HEK293 (cell line): ENCODE measurements at regions not wholly inside any gene's neighbourhood (a gene's known extent, or its start where the extent isn't known, plus 50 kb on each side); places are given as distances from the start of the nearest gene placed in this dataset.

Experiments
- CTCF ChIA-PET: fragments of 350-600 bp; formaldehyde crosslinking; extraction: SDS; loops from one replicate; lab custom pipeline; 2021; ENCODE audit warnings: antibody characterized with exemption; lab: Yijun Ruan, JAX
- POLR2A ChIA-PET: fragments of 300-600 bp; formaldehyde crosslinking; extraction: SDS; loops from one replicate; lab custom pipeline; 2020; ENCODE audit warnings: antibody characterized with exemption, inconsistent platforms; lab: Yijun Ruan, JAX
- H3K27ac ChIP-seq: fragments of 200-500 bp; sonication (Bioruptor generic); 2 replicates; pipeline ENCODE4 v1.5.1; 2014; ENCODE audit warnings: low read depth, low read length, control low read depth, inconsistent platforms; ENCODE audit errors: extremely low read depth
- H3K36me3 ChIP-seq, 2 experiments: fragments of 200-500 bp in 1 of 2; sonication (Bioruptor generic) in 1 of 2; 1 replicate in 1 of 2; 2 replicates in 1 of 2; pipeline ENCODE4 v1.5.1; 2014 to 2017; ENCODE audit warnings: inconsistent platforms in 2 of 2, low read length in 2 of 2; ENCODE audit not compliant: control insufficient read depth in 2 of 2, insufficient read depth in 1 of 2
- H3K4me1 ChIP-seq: fragments of 200-500 bp; sonication (Bioruptor generic); 2 replicates; pipeline ENCODE4 v1.5.1; 2014; ENCODE audit warnings: mild to moderate bottlenecking, low read length, inconsistent platforms; ENCODE audit not compliant: control insufficient read depth, insufficient read depth
- H3K4me3 ChIP-seq: 2 replicates; pipeline ENCODE4 v1.5.1; 2011; ENCODE audit warnings: low read depth, mild to moderate bottlenecking, control low read depth, low read length, moderate library complexity
- H3K9me3 ChIP-seq: fragments of 200-500 bp; sonication (Bioruptor generic); 2 replicates; pipeline ENCODE4 v1.5.1; 2014; ENCODE audit warnings: low read depth, low read length, inconsistent platforms; ENCODE audit not compliant: control insufficient read depth, insufficient read depth
- EGR2 ChIP-seq: fragments of 450-650 bp; formaldehyde crosslinking; IDR thresholded peaks from 2 replicates; pipeline ENCODE4 v1.5.1; 2016; ENCODE audit warnings: low read depth, missing biosample characterization, missing genetic modification characterization
- SP2 ChIP-seq: fragments of 450-650 bp; formaldehyde crosslinking; IDR thresholded peaks from 2 replicates; pipeline ENCODE4 v1.5.1; 2016; ENCODE audit warnings: missing biosample characterization, missing genetic modification characterization
- ZFP41 ChIP-seq: fragments of 450-650 bp; formaldehyde crosslinking; IDR thresholded peaks from 2 replicates; pipeline ENCODE4 v1.5.1; 2016; ENCODE audit warnings: missing biosample characterization, missing genetic modification characterization, borderline replicate concordance
- ZFP69B ChIP-seq: fragments of 450-650 bp; formaldehyde crosslinking; IDR thresholded peaks from 2 replicates; pipeline ENCODE4 v1.5.1; 2016; ENCODE audit warnings: missing biosample characterization, missing genetic modification characterization
- ZIC2 ChIP-seq: fragments of 450-650 bp; formaldehyde crosslinking; IDR thresholded peaks from 2 replicates; pipeline ENCODE4 v1.5.1; 2016; ENCODE audit warnings: missing biosample characterization, missing genetic modification characterization
- ZNF146 ChIP-seq: fragments of 450-650 bp; formaldehyde crosslinking; IDR thresholded peaks from 2 replicates; pipeline ENCODE4 v1.5.1; 2016; ENCODE audit warnings: missing biosample characterization, missing genetic modification characterization
- ZNF292 ChIP-seq: fragments of 450-650 bp; formaldehyde crosslinking; IDR thresholded peaks from 2 replicates; pipeline ENCODE4 v1.5.1; 2016; ENCODE audit warnings: low read depth, missing biosample characterization, missing genetic modification characterization, borderline replicate concordance
- ZNF48 ChIP-seq: fragments of 450-650 bp; formaldehyde crosslinking; IDR thresholded peaks from 2 replicates; pipeline ENCODE4 v1.5.1; 2016; ENCODE audit warnings: missing biosample characterization, missing genetic modification characterization
- ZNF529 ChIP-seq: fragments of 450-650 bp; formaldehyde crosslinking; IDR thresholded peaks from 2 replicates; pipeline ENCODE4 v1.5.1; 2017; ENCODE audit warnings: missing genetic modification characterization, missing biosample characterization; ENCODE audit not compliant: insufficient replicate concordance
- ZNF530 ChIP-seq: fragments of 450-650 bp; formaldehyde crosslinking; IDR thresholded peaks from 2 replicates; pipeline ENCODE4 v1.5.1; 2016; ENCODE audit warnings: low read depth, missing biosample characterization, missing genetic modification characterization
- ZNF610 ChIP-seq: fragments of 450-650 bp; formaldehyde crosslinking; IDR thresholded peaks from 2 replicates; pipeline ENCODE4 v1.5.1; 2016; ENCODE audit warnings: missing biosample characterization, missing genetic modification characterization, borderline replicate concordance
- ZNF677 ChIP-seq: fragments of 450-650 bp; IDR thresholded peaks from 2 replicates; pipeline ENCODE4 v1.5.0; 2018; ENCODE audit warnings: missing biosample characterization, mild to moderate bottlenecking, missing genetic modification characterization, moderate library complexity
- ZNF776 ChIP-seq: fragments of 450-650 bp; formaldehyde crosslinking; IDR thresholded peaks from 2 replicates; pipeline ENCODE4 v1.5.0; 2017; ENCODE audit warnings: missing biosample characterization, missing genetic modification characterization, borderline replicate concordance
- TF ChIP-seq, protein P1 (sequence below): fragments of 450-650 bp; formaldehyde crosslinking; IDR thresholded peaks from 2 replicates; pipeline ENCODE4 v1.5.0; 2017; ENCODE audit warnings: missing biosample characterization, missing genetic modification characterization, borderline replicate concordance
- TF ChIP-seq, protein P2 (sequence below): fragments of 450-650 bp; formaldehyde crosslinking; IDR thresholded peaks from 2 replicates; pipeline ENCODE4 v1.5.1; 2017; ENCODE audit warnings: missing biosample characterization, missing genetic modification characterization
- TF ChIP-seq, protein P3 (sequence below): fragments of 450-650 bp; IDR thresholded peaks from 2 replicates; pipeline ENCODE4 v1.5.1; 2018; ENCODE audit warnings: missing biosample characterization, missing genetic modification characterization
- TF ChIP-seq, protein P4 (sequence below): fragments of 450-650 bp; formaldehyde crosslinking; conservative IDR thresholded peaks from 2 replicates; pipeline ENCODE4 v1.5.1; 2016; ENCODE audit warnings: low read depth, missing biosample characterization, missing genetic modification characterization
- TF ChIP-seq, protein P5 (sequence below): fragments of 450-650 bp; formaldehyde crosslinking; IDR thresholded peaks from 2 replicates; pipeline ENCODE4 v1.5.1; 2016; ENCODE audit warnings: missing biosample characterization, missing genetic modification characterization

DNA sequence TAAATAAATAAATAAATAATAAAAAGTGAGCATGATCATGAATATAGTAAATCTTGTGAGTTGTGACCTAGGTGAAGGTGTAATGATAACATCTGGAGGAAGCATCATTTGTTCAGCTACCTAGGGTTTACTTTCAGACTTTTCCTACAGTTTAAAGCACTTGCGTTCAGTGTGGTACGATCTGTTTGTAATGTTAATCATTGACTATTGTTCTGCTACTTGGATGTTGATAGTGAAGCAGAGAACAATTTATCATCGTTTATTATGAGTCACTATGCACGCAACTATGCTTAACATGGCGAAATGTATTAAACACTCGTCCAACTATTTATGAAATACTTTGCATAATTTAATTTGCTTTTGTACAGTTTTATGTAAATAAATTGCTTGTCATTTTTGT lies 426.2 kb downstream of the PCDH7 start (continued):
- TF ChIP-seq, protein P1, sequence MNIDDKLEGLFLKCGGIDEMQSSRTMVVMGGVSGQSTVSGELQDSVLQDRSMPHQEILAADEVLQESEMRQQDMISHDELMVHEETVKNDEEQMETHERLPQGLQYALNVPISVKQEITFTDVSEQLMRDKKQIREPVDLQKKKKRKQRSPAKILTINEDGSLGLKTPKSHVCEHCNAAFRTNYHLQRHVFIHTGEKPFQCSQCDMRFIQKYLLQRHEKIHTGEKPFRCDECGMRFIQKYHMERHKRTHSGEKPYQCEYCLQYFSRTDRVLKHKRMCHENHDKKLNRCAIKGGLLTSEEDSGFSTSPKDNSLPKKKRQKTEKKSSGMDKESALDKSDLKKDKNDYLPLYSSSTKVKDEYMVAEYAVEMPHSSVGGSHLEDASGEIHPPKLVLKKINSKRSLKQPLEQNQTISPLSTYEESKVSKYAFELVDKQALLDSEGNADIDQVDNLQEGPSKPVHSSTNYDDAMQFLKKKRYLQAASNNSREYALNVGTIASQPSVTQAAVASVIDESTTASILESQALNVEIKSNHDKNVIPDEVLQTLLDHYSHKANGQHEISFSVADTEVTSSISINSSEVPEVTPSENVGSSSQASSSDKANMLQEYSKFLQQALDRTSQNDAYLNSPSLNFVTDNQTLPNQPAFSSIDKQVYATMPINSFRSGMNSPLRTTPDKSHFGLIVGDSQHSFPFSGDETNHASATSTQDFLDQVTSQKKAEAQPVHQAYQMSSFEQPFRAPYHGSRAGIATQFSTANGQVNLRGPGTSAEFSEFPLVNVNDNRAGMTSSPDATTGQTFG (tag by site-specific recombination) = no peak
- no peak for TF ChIP-seq ZNF529 (tag by site-specific recombination)
- no peak for TF ChIP-seq ZNF610 (tag by site-specific recombination)
- no peak for TF ChIP-seq ZNF776
- no peak for TF ChIP-seq ZIC2
- TF ChIP-seq, protein P2, sequence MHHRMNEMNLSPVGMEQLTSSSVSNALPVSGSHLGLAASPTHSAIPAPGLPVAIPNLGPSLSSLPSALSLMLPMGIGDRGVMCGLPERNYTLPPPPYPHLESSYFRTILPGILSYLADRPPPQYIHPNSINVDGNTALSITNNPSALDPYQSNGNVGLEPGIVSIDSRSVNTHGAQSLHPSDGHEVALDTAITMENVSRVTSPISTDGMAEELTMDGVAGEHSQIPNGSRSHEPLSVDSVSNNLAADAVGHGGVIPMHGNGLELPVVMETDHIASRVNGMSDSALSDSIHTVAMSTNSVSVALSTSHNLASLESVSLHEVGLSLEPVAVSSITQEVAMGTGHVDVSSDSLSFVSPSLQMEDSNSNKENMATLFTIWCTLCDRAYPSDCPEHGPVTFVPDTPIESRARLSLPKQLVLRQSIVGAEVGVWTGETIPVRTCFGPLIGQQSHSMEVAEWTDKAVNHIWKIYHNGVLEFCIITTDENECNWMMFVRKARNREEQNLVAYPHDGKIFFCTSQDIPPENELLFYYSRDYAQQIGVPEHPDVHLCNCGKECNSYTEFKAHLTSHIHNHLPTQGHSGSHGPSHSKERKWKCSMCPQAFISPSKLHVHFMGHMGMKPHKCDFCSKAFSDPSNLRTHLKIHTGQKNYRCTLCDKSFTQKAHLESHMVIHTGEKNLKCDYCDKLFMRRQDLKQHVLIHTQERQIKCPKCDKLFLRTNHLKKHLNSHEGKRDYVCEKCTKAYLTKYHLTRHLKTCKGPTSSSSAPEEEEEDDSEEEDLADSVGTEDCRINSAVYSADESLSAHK (tag by site-specific recombination) = no peak
- no peak for TF ChIP-seq ZNF677 (tag by site-specific recombination)
- TF ChIP-seq ZNF146 (tag by site-specific recombination) = no peak
- no peak for TF ChIP-seq SP2
- no peak for TF ChIP-seq EGR2 (tag by site-specific recombination)

DNA sequence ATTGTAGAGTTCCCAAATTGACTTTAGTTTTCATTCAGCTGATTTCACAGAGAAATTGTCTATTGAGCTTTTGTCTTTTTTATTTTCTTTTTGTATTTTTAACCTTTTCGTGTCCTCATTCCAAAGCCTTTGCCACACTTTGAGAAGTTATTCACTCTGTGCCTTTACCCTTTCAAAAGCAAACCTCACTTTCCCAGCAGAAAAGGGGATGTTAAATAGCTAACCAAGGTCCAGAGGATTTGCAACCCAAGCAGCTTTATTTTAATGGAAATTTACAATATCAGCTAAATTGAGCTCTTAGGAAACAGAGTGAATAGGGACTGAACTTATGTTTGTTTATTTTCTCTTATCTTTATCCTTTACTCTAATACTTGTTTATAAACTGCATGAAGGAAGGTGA lies 428.8 kb downstream of the PCDH7 start:
- no peak for TF ChIP-seq ZNF530 (tag by site-specific recombination)
- TF ChIP-seq, protein P3, sequence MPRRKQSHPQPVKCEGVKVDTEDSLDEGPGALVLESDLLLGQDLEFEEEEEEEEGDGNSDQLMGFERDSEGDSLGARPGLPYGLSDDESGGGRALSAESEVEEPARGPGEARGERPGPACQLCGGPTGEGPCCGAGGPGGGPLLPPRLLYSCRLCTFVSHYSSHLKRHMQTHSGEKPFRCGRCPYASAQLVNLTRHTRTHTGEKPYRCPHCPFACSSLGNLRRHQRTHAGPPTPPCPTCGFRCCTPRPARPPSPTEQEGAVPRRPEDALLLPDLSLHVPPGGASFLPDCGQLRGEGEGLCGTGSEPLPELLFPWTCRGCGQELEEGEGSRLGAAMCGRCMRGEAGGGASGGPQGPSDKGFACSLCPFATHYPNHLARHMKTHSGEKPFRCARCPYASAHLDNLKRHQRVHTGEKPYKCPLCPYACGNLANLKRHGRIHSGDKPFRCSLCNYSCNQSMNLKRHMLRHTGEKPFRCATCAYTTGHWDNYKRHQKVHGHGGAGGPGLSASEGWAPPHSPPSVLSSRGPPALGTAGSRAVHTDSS = no peak
- TF ChIP-seq, protein P4, sequence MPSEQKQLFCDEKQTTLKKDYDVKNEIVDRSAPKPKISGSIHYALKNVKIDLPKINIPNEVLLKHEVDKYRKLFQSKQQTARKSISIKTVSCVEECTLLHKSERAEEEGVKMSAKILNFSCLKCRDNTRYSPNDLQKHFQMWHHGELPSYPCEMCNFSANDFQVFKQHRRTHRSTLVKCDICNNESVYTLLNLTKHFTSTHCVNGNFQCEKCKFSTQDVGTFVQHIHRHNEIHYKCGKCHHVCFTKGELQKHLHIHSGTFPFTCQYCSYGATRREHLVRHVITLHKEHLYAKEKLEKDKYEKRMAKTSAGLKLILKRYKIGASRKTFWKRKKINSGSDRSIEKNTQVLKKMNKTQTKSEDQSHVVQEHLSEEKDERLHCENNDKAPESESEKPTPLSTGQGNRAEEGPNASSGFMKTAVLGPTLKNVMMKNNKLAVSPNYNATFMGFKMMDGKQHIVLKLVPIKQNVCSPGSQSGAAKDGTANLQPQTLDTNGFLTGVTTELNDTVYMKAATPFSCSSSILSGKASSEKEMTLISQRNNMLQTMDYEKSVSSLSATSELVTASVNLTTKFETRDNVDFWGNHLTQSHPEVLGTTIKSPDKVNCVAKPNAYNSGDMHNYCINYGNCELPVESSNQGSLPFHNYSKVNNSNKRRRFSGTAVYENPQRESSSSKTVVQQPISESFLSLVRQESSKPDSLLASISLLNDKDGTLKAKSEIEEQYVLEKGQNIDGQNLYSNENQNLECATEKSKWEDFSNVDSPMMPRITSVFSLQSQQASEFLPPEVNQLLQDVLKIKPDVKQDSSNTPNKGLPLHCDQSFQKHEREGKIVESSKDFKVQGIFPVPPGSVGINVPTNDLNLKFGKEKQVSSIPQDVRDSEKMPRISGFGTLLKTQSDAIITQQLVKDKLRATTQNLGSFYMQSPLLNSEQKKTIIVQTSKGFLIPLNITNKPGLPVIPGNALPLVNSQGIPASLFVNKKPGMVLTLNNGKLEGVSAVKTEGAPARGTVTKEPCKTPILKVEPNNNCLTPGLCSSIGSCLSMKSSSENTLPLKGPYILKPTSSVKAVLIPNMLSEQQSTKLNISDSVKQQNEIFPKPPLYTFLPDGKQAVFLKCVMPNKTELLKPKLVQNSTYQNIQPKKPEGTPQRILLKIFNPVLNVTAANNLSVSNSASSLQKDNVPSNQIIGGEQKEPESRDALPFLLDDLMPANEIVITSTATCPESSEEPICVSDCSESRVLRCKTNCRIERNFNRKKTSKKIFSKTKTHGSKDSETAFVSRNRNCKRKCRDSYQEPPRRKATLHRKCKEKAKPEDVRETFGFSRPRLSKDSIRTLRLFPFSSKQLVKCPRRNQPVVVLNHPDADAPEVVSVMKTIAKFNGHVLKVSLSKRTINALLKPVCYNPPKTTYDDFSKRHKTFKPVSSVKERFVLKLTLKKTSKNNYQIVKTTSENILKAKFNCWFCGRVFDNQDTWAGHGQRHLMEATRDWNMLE (tag by site-specific recombination) = no peak
- no peak for TF ChIP-seq ZFP69B (tag by site-specific recombination)
- TF ChIP-seq, protein P5, sequence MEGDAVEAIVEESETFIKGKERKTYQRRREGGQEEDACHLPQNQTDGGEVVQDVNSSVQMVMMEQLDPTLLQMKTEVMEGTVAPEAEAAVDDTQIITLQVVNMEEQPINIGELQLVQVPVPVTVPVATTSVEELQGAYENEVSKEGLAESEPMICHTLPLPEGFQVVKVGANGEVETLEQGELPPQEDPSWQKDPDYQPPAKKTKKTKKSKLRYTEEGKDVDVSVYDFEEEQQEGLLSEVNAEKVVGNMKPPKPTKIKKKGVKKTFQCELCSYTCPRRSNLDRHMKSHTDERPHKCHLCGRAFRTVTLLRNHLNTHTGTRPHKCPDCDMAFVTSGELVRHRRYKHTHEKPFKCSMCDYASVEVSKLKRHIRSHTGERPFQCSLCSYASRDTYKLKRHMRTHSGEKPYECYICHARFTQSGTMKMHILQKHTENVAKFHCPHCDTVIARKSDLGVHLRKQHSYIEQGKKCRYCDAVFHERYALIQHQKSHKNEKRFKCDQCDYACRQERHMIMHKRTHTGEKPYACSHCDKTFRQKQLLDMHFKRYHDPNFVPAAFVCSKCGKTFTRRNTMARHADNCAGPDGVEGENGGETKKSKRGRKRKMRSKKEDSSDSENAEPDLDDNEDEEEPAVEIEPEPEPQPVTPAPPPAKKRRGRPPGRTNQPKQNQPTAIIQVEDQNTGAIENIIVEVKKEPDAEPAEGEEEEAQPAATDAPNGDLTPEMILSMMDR (tag by site-specific recombination) = no peak
- TF ChIP-seq ZFP41 (tag by site-specific recombination) = no peak
- TF ChIP-seq ZNF292 (tag by site-specific recombination) = no peak
- TF ChIP-seq ZNF48 (tag by site-specific recombination) = no peak
- no peak for TF ChIP-seq ZNF529 (tag by site-specific recombination)
- ChIA-PET CTCF (no interaction called here), POLR2A (no interaction called here)

More for the DNA sequence above, 428.8 kb downstream of the PCDH7 start:
- no peak overlapping the region for H3K4me3 ChIP-seq
- H3K27ac ChIP-seq = no peak overlapping the region
- H3K9me3 ChIP-seq = no peaks in the 10 kb centered on the region
- no peaks in the 10 kb centered on the region for H3K4me1 ChIP-seq
- no peaks in the 10 kb centered on the region for H3K36me3 ChIP-seq
